ENCODE measurements at regions not wholly inside any gene's neighbourhood (a gene's known extent, or its start where the extent isn't known, plus 50 kb on each side); places are given as distances from the start of the nearest gene placed in this dataset.

DNA sequence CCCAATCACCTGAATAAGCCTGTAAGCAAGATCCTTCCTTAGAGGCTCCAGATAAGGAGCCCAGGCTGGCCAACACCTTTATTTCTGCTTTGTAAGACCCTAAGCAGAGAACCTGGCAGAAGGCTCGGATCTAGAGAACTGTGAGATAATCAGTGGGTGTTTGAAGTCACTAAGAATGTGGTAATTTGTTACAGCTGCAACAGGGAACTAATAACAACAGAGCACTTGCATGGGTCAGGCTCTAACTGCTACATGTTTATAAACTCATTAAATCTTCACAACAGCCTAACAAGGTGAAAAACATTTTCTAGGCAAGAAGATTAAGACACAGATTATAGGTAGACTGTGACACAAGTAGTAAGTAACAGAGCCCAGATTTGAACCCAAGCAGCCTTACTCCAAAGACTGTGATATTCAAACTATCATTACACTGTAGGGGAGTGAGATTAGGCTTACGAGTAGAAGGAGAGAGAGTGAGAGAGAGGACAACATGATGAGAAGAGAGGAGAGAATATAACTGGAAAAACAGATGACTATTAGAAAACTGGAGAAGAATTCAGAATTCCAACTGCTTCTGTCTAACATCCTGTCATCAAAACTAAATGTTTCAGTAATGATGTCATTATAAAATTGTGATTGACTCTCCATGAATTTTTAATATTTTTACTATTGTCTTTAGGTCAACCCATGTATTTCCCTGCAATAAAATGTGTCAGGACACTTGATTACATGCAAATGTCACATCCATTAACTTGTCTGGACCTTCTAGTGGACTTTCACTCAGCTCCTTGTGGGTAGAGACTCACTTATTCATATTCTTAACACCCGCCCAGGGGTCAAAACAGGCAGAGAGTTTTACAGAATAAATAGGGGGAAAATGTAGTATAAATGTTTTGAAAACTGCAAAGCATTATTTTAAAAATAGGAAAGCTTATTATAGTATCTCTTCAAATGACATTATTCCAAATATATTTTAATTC is 290.9 kb upstream of the RGMB start:
- Histone ChIP-seq H2AFZ (ENCODE audit: low read depth, low read length) (no peak overlapping the region), H3K27me3 (ENCODE audit: insufficient read depth, low read depth, low read length) (no peaks in the 10 kb centered on the region), H3K4me2 (ENCODE audit: low read length) (no peak overlapping the region), H3K4me3 (ENCODE audit: low read length) (no peak overlapping the region), H3K9me2 (ENCODE audit: insufficient read depth, low read length) (no peaks in the 10 kb centered on the region), H3F3A (ENCODE audit: insufficient read depth, low read length, poor library complexity, severe bottlenecking) (no peaks in the 10 kb centered on the region), H3K36me3 (ENCODE audit: insufficient read depth, low read length) (no peaks in the 10 kb centered on the region), H3K27ac (ENCODE audit: low read length) (no peak overlapping the region), H4K20me1 (ENCODE audit: insufficient read depth) (no peaks in the 10 kb centered on the region), H3K9ac (ENCODE audit: low read length) (no peak overlapping the region), H3K79me2 (replicated peaks; ENCODE audit: insufficient read depth, low read length) (no peaks in the 10 kb centered on the region), H3K9me3 (ENCODE audit: low read length) (no peaks in the 10 kb centered on the region)
- no peak for TF ChIP-seq MXI1 (conservative IDR thresholded peaks at IDR 0.05; ENCODE audit: poor library complexity, severe bottlenecking)
- TF ChIP-seq EZH2 (IDR thresholded peaks at IDR 0.05; ENCODE audit: borderline replicate concordance, insufficient read depth, low read length, poor library complexity, severe bottlenecking) = no peak
- TF ChIP-seq TAF1 (IDR thresholded peaks at IDR 0.05; ENCODE audit: low read depth) = no peak
- TF ChIP-seq RAD21 (conservative IDR thresholded peaks at IDR 0.05) = no peak
- TF ChIP-seq POLR2AphosphoS5 (IDR thresholded peaks at IDR 0.05) = no peak
- no peak for TF ChIP-seq EP300 (conservative IDR thresholded peaks at IDR 0.05; ENCODE audit: poor library complexity, severe bottlenecking)
- no peak for TF ChIP-seq CTCF (IDR thresholded peaks at IDR 0.05; ENCODE audit: poor library complexity, severe bottlenecking)
- no peak for TF ChIP-seq REST (IDR thresholded peaks at IDR 0.05; ENCODE audit: borderline replicate concordance)
- no peak for TF ChIP-seq SMC3 (conservative IDR thresholded peaks at IDR 0.05; ENCODE audit: poor library complexity)

DNA sequence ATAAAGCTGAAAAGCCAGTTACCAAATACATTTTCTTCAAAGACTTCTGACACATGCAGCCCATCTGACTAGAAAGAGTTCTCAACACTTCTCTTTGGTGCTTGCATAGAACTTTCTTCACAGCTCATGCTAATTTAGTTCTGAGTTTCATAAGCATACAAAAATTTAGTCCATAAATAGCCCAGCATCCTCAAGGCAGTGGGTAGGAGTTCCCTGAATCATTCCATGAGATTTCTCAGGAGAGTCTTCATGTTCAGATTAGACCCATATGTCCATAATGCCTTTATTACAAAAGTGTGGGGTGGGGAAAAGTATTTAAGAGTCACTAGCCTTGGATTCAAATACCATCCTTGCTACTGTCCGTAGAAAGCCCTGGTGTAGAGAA is 290.2 kb upstream of the RGMB start:
- H2AFZ ChIP-seq (ENCODE audit: low read depth, low read length) = no peak overlapping the region
- H3K79me2 ChIP-seq (replicated peaks; ENCODE audit: insufficient read depth, low read length) = no peaks in the 10 kb centered on the region
- H3K9me3 ChIP-seq (ENCODE audit: low read length) = no peaks in the 10 kb centered on the region
- no peaks in the 10 kb centered on the region for H4K20me1 ChIP-seq (ENCODE audit: insufficient read depth)
- no peak overlapping the region for H3K4me2 ChIP-seq (ENCODE audit: low read length)
- H3K27ac ChIP-seq (ENCODE audit: low read length) = no peak overlapping the region
- no peak for TF ChIP-seq EZH2 (IDR thresholded peaks at IDR 0.05; ENCODE audit: borderline replicate concordance, insufficient read depth, low read length, poor library complexity, severe bottlenecking)
- TF ChIP-seq SMC3 (conservative IDR thresholded peaks at IDR 0.05; ENCODE audit: poor library complexity) = no peak
- no peak for TF ChIP-seq REST (IDR thresholded peaks at IDR 0.05; ENCODE audit: borderline replicate concordance)
- TF ChIP-seq EP300 (conservative IDR thresholded peaks at IDR 0.05; ENCODE audit: poor library complexity, severe bottlenecking) = no peak
- no peak for TF ChIP-seq MXI1 (conservative IDR thresholded peaks at IDR 0.05; ENCODE audit: poor library complexity, severe bottlenecking)
- no peak for TF ChIP-seq POLR2AphosphoS5 (IDR thresholded peaks at IDR 0.05)
- TF ChIP-seq CTCF (IDR thresholded peaks at IDR 0.05; ENCODE audit: poor library complexity, severe bottlenecking) = no peak
- TF ChIP-seq TAF1 (IDR thresholded peaks at IDR 0.05; ENCODE audit: low read depth) = no peak
- TF ChIP-seq RAD21 (conservative IDR thresholded peaks at IDR 0.05) = no peak
- H3K9ac ChIP-seq (ENCODE audit: low read length) = no peak overlapping the region
- H3K9me2 ChIP-seq (ENCODE audit: insufficient read depth, low read length) = no peaks in the 10 kb centered on the region
- H3K27me3 ChIP-seq (ENCODE audit: insufficient read depth, low read depth, low read length) = no peaks in the 10 kb centered on the region
- H3F3A ChIP-seq (ENCODE audit: insufficient read depth, low read length, poor library complexity, severe bottlenecking) = no peaks in the 10 kb centered on the region
- no peaks in the 10 kb centered on the region for H3K36me3 ChIP-seq (ENCODE audit: insufficient read depth, low read length)
- H3K4me3 ChIP-seq (ENCODE audit: low read length) = no peak overlapping the region
